ENCODE measurements at regions not wholly inside any gene's neighbourhood (a gene's known extent, or its start where the extent isn't known, plus 50 kb on each side); places are given as distances from the start of the nearest gene placed in this dataset.

- no peaks in the 10 kb centered on the region for H3K9me3 ChIP-seq (ENCODE audit: low read depth)
- no peaks in the 10 kb centered on the region for H3K36me3 ChIP-seq (replicated peaks; ENCODE audit: insufficient read depth, low read depth)
- no peak overlapping the region for H3K4me3 ChIP-seq
- H3K9me2 ChIP-seq (replicated peaks; ENCODE audit: insufficient read depth) = no peaks in the 10 kb centered on the region
- DNase-seq (ENCODE audit: low spot score) = no peak
- H3K27me3 ChIP-seq = no peaks in the 10 kb centered on the region
- H3K27ac ChIP-seq = no peak overlapping the region
- TF ChIP-seq EZH2 (IDR thresholded peaks at IDR 0.05; ENCODE audit: borderline replicate concordance) (no peak), EZH2phosphoT487 (IDR thresholded peaks at IDR 0.05; ENCODE audit: low read depth, severe bottlenecking, unreplicated experiment) (no peak)
- TF ChIP-seq, protein P1, sequence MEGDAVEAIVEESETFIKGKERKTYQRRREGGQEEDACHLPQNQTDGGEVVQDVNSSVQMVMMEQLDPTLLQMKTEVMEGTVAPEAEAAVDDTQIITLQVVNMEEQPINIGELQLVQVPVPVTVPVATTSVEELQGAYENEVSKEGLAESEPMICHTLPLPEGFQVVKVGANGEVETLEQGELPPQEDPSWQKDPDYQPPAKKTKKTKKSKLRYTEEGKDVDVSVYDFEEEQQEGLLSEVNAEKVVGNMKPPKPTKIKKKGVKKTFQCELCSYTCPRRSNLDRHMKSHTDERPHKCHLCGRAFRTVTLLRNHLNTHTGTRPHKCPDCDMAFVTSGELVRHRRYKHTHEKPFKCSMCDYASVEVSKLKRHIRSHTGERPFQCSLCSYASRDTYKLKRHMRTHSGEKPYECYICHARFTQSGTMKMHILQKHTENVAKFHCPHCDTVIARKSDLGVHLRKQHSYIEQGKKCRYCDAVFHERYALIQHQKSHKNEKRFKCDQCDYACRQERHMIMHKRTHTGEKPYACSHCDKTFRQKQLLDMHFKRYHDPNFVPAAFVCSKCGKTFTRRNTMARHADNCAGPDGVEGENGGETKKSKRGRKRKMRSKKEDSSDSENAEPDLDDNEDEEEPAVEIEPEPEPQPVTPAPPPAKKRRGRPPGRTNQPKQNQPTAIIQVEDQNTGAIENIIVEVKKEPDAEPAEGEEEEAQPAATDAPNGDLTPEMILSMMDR (IDR thresholded peaks at IDR 0.05; ENCODE audit: poor library complexity) = no peak
- H3K79me2 ChIP-seq = no peaks in the 10 kb centered on the region
- H3K4me2 ChIP-seq = no peak overlapping the region
- H2AFZ ChIP-seq = no peak overlapping the region
- no peaks in the 10 kb centered on the region for H4K20me1 ChIP-seq (ENCODE audit: insufficient read depth, poor library complexity, severe bottlenecking)
- 73% methylated on average over 3 of the region's 3 CpGs for WGBS (ENCODE audit: low lambda C conversion rate, missing lambda C conversion rate)
- H3K4me1 ChIP-seq (ENCODE audit: insufficient read depth) = no peaks in the 10 kb centered on the region
Observed at GRCh38 chr5:165576678-165577275, 2071.4 kb downstream of the MAT2B start.

- Histone ChIP-seq H3K27me3 (no peaks in the 10 kb centered on the region), H3K9me2 (replicated peaks; ENCODE audit: insufficient read depth) (no peaks in the 10 kb centered on the region), H3K4me2 (no peak overlapping the region), H3K79me2 (no peaks in the 10 kb centered on the region), H3K36me3 (replicated peaks; ENCODE audit: insufficient read depth, low read depth) (no peaks in the 10 kb centered on the region), H3K9me3 (ENCODE audit: low read depth) (no peaks in the 10 kb centered on the region), H4K20me1 (ENCODE audit: insufficient read depth, poor library complexity, severe bottlenecking) (no peaks in the 10 kb centered on the region), H2AFZ (no peak overlapping the region), H3K4me1 (ENCODE audit: insufficient read depth) (no peaks in the 10 kb centered on the region), H3K27ac (no peak overlapping the region), H3K4me3 (no peak overlapping the region)
- TF ChIP-seq EZH2 (IDR thresholded peaks at IDR 0.05; ENCODE audit: borderline replicate concordance) (no peak), EZH2phosphoT487 (IDR thresholded peaks at IDR 0.05; ENCODE audit: low read depth, severe bottlenecking, unreplicated experiment) (no peak)
- TF ChIP-seq, protein P1 (IDR thresholded peaks at IDR 0.05; ENCODE audit: poor library complexity) = no peak
- no peak for DNase-seq (ENCODE audit: low spot score)
Observed at GRCh38 chr5:165579911-165580310, 2074.5 kb downstream of the MAT2B start.

DNA sequence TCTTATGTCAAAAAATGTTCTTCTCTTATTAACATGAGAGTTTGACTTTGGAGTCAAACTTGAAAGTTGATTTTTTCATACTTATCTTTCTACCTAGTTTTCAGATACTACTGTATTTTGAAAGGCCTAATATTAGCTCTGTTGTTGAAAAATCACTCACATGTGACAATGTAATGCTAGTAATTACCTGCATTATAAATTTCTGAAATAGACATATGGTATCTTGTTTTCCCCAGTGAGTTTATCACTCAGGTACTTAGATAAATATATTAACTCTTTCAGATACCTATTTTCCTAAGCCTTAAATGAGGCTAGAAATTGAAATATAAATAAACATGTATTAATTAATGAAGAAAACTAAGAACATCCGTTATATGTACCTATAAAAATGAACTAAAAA is 2089.3 kb downstream of the MAT2B start:
- H4K20me1 ChIP-seq (ENCODE audit: insufficient read depth, poor library complexity, severe bottlenecking) = no peaks in the 10 kb centered on the region
- WGBS (ENCODE audit: low lambda C conversion rate, missing lambda C conversion rate) = 79% methylated on average over 1 of the region's 1 CpG
- H3K9me2 ChIP-seq (replicated peaks; ENCODE audit: insufficient read depth) = no peaks in the 10 kb centered on the region
- TF ChIP-seq, protein P1 (IDR thresholded peaks at IDR 0.05; ENCODE audit: poor library complexity) = no peak
- no peak for TF ChIP-seq EZH2 (IDR thresholded peaks at IDR 0.05; ENCODE audit: borderline replicate concordance)
- no peak for TF ChIP-seq EZH2phosphoT487 (IDR thresholded peaks at IDR 0.05; ENCODE audit: low read depth, severe bottlenecking, unreplicated experiment)
- H3K9me3 ChIP-seq (ENCODE audit: low read depth) = no peaks in the 10 kb centered on the region
- no peak overlapping the region for H3K4me3 ChIP-seq
- DNase-seq (ENCODE audit: low spot score) = no peak
- no peaks in the 10 kb centered on the region for H3K27me3 ChIP-seq
- no peaks in the 10 kb centered on the region for H3K4me1 ChIP-seq (ENCODE audit: insufficient read depth)
- H3K36me3 ChIP-seq (replicated peaks; ENCODE audit: insufficient read depth, low read depth) = no peaks in the 10 kb centered on the region
- H3K4me2 ChIP-seq = no peak overlapping the region
- H2AFZ ChIP-seq = no peak overlapping the region
- H3K27ac ChIP-seq = no peak overlapping the region
- H3K79me2 ChIP-seq = no peaks in the 10 kb centered on the region

GRCh38 chr5:165602529-165602928 is 2097.1 kb downstream of the MAT2B start:
- Histone ChIP-seq H3K4me2 (no peak overlapping the region), H3K4me3 (no peak overlapping the region), H3K27me3 (no peaks in the 10 kb centered on the region), H3K9me3 (ENCODE audit: low read depth) (no peaks in the 10 kb centered on the region), H4K20me1 (ENCODE audit: insufficient read depth, poor library complexity, severe bottlenecking) (no peaks in the 10 kb centered on the region), H3K9me2 (replicated peaks; ENCODE audit: insufficient read depth) (no peaks in the 10 kb centered on the region), H3K4me1 (ENCODE audit: insufficient read depth) (no peaks in the 10 kb centered on the region), H2AFZ (no peak overlapping the region), H3K36me3 (replicated peaks; ENCODE audit: insufficient read depth, low read depth) (no peaks in the 10 kb centered on the region), H3K79me2 (no peaks in the 10 kb centered on the region), H3K27ac (no peak overlapping the region)
- TF ChIP-seq EZH2phosphoT487 (IDR thresholded peaks at IDR 0.05; ENCODE audit: low read depth, severe bottlenecking, unreplicated experiment) (no peak), EZH2 (IDR thresholded peaks at IDR 0.05; ENCODE audit: borderline replicate concordance) (no peak)
- TF ChIP-seq, protein P1 (IDR thresholded peaks at IDR 0.05; ENCODE audit: poor library complexity) = no peak
- WGBS (ENCODE audit: low lambda C conversion rate, missing lambda C conversion rate) = 85% methylated on average over 8 of the region's 8 CpGs
- DNase-seq (ENCODE audit: low spot score) = no peak

All from hepatocyte (in vitro differentiated cells).